NB4 (cell line): ENCODE measurements at regions not wholly inside any gene's neighbourhood (a gene's known extent, or its start where the extent isn't known, plus 50 kb on each side); places are given as distances from the start of the nearest gene placed in this dataset.

Experiments used
- DNase-seq: peaks from one replicate; pipeline ENCODE4 v3.0.0; 2010; ENCODE audit warnings: low read depth
- H3K4me3 ChIP-seq: one replicate; pipeline ENCODE4 v1.5.1; 2011; ENCODE audit warnings: mild to moderate bottlenecking, low read depth, low read length, moderate library complexity
- MYC ChIP-seq: IDR thresholded peaks from 2 replicates; pipeline ENCODE4 v1.6.1; 2011; ENCODE audit warnings: low read depth, low read length
- POLR2A ChIP-seq: IDR thresholded peaks from 2 replicates; pipeline ENCODE4 v1.6.1; 2011; ENCODE audit warnings: mild to moderate bottlenecking; ENCODE audit not compliant: insufficient read length; ENCODE audit errors: extremely low read depth
- TF ChIP-seq, protein P1 (sequence below): IDR thresholded peaks from 2 replicates; pipeline ENCODE4 v1.6.1; 2011; ENCODE audit warnings: low read depth, low read length
- TF ChIP-seq, protein P2 (sequence below): IDR thresholded peaks from one replicate; pipeline ENCODE4 v1.5.1; 2012; ENCODE audit warnings: low read depth, low read length

DNA sequence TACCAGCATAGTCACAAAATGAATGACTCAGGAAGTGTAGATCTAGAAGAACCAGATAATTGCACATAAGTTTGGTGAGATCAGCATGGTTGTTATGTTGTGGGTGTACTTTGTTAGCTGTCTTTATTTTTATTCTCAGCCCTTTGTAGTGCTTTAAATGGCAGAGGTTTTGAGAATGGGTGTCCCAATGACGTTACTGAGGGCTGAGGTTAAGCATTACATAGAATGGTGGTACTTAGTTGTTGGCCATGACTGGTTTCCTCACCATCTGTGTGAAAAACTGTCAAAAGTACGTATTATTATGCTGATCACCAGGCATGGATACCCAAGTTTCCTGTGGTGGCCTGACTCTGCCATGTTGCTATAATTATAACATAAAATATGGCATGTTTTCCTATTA, 165.8 kb downstream of the UBE2E3 start:
- DNase-seq = no peak
- H3K4me3 ChIP-seq = no peak overlapping the region
- TF ChIP-seq POLR2A = no peak
- TF ChIP-seq MYC = no peak
- TF ChIP-seq, protein P1, sequence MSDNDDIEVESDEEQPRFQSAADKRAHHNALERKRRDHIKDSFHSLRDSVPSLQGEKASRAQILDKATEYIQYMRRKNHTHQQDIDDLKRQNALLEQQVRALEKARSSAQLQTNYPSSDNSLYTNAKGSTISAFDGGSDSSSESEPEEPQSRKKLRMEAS = no peak
- TF ChIP-seq, protein P2, sequence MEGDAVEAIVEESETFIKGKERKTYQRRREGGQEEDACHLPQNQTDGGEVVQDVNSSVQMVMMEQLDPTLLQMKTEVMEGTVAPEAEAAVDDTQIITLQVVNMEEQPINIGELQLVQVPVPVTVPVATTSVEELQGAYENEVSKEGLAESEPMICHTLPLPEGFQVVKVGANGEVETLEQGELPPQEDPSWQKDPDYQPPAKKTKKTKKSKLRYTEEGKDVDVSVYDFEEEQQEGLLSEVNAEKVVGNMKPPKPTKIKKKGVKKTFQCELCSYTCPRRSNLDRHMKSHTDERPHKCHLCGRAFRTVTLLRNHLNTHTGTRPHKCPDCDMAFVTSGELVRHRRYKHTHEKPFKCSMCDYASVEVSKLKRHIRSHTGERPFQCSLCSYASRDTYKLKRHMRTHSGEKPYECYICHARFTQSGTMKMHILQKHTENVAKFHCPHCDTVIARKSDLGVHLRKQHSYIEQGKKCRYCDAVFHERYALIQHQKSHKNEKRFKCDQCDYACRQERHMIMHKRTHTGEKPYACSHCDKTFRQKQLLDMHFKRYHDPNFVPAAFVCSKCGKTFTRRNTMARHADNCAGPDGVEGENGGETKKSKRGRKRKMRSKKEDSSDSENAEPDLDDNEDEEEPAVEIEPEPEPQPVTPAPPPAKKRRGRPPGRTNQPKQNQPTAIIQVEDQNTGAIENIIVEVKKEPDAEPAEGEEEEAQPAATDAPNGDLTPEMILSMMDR = no peak

DNA sequence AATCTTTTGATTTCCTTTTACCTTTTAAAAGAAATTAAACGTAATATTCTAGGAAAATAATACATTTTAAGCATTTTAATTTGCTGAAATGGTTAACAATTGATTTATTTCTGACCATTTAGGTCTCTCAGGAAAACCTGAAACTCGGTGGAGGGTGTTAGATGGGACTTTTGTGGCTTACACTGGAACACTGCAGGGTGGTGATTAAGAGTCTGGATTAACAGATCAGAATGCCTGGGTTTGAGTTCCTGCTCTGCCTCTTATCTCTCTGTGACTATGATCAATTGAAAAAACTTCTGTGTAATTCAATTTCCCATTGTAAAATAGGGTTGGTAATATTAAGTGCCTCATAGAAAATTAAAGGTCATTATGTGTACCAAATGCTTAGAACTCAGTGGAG, 168.7 kb downstream of the UBE2E3 start:
- TF ChIP-seq, protein P2 = no peak
- TF ChIP-seq POLR2A = no peak
- H3K4me3 ChIP-seq = no peak overlapping the region
- no peak for DNase-seq

DNA sequence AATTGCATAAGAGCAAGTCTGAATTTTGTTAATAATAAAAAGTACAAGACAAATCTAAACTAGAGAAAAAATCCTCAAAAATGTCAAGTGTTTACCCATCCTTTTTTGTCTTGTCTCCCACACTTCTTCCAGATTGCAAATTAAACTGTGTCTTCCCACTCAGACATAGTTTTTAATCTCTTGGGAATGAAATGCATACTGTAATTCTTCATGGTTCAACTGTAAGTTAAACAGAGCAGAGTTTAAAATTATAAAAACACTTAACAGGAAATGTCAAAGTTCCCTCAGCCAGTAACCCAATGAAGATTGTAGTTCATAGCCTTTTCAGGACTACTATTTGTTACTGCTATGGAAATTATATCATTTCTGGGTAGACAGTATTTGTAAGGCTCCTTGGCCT, 171.8 kb downstream of the UBE2E3 start:
- H3K4me3 ChIP-seq = no peak overlapping the region
- TF ChIP-seq, protein P2 = no peak
- no peak for TF ChIP-seq POLR2A
- TF ChIP-seq MYC = no peak
- TF ChIP-seq, protein P1 = no peak
- no peak for DNase-seq

DNA sequence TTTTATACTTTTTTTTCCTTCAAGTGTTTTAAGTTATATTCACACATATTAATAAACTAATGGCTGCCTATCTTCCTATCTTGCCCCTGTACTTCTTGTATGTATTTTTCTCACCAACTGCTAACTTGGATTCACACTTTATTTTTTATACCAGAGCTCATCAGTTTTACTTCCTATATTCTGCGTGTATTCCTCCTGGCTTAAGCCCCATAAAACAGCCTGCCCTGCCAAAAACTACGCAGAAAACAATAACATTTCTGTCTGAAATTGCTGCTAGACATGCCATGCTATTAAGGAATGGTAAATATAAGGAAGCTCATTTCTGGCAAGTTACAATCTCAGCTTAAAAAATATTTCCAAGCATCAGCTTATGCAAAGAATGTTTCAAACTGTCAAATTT, 172.3 kb downstream of the UBE2E3 start:
- TF ChIP-seq, protein P2 = no peak
- TF ChIP-seq, protein P1 = no peak
- TF ChIP-seq POLR2A (no peak), MYC (no peak)

DNA sequence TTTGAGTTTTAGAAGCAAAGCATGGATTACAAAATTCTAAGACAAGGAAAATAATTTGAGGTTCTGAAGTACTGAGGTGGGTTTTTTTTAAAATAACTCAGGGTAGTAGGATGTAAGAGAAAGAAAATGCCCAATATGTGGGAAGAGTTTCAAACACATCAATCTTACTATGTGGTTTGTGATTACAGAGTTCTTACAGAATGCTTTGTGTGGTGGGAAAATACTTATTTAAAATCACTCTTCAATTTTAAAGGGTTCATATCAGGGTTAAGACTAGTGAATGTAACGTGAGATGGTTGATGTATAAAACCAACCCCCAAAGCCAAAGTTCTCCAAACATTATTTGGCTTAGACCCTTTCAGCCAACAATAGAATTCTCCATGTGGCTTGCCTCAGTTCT, 173.5 kb downstream of the UBE2E3 start:
- DNase-seq = no peak
- no peak overlapping the region for H3K4me3 ChIP-seq
- TF ChIP-seq, protein P2 = no peak
- no peak for TF ChIP-seq POLR2A
- TF ChIP-seq, protein P1 = no peak

More for the DNA sequence above, 172.3 kb downstream of the UBE2E3 start:
- no peak for DNase-seq
- no peak overlapping the region for H3K4me3 ChIP-seq

DNA sequence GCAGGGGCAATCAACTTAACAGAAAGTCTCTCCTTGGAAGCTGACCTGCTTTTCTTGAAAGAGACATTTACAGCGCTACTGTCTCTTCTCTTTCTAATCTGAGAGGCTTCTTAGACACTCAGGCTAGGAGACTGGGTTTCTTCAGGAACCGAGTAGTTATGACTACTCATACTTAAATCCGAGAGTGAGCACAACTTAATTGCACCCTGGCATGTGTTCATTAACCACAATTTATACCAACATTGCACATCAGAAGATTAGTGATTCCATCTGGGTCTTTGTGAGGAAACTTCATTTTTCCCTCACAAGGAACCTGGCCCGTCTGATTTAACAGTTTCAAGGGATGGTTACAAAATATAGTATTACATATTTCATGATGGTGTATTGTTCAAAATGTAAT, 176.9 kb downstream of the UBE2E3 start:
- no peak for DNase-seq
- TF ChIP-seq MYC (no peak), POLR2A (no peak)
- TF ChIP-seq, protein P1 = no peak
- TF ChIP-seq, protein P2 = no peak
- H3K4me3 ChIP-seq = no peak overlapping the region
